ENCODE measurements at regions not wholly inside any gene's neighbourhood (a gene's known extent, or its start where the extent isn't known, plus 50 kb on each side); places are given as distances from the start of the nearest gene placed in this dataset.

DNA sequence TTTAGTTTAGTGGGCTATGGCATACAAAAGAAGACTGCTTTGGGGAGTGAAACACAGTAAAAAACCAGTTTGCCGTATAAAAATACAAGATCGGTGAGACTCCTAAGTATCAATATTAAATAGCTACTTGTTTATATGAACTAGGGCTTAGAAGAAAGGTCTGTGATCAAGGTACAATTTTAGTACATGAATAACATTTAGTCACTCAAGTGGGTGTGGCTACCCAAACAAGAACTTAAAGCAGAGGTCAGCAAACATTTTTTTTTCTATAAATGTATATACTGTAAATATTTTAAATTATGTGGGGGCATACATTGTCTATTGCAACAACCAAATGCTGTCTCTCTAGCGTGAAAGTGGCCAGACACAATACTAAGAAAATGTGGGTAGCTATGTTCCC, 1452.5 kb upstream of the NUDT12 start:
- no peak for DNase-seq (ENCODE audit: low read depth)

GRCh38 chr5:104998572-104998971, 1436.0 kb upstream of the NUDT12 start:
- DNase-seq (ENCODE audit: low read depth): no peak

DNA sequence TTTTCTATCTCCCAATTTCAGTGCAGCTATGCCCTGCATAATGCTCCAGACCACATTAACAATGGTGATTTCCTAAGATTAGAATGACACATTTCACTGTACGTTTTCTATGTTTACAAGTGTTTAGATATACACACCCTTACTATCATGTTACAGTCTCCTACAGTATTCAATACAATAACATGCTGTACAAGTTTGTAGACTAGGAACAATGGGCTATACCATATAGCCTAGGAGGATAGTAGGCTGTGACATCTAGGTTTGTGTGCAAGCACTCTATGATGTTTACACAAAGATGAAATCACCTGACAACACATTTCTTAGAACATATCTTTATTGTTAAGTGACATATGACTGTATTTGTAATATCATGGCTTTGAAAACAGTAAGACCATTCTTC, 1435.6 kb upstream of the NUDT12 start:
- no peak for DNase-seq (ENCODE audit: low read depth)

DNA sequence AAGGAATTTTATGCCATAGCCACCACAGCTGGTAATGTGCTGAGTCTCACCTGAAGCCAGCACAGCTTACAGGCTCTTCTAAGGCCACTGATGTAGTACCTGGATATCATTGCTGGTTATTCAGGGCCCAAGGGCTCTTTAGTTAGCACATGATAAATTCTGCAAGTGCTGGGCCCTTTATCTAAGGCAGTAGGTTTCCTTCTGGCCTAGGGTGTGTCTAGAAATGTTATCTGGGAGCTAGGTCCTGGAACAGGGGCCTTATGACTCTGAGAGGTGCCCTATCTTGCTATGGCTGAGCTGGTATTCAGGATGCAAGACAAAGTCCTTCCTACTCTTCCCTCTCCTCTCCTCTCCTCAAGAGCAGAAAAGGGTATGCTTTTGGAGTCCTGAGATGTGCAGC, 1424.5 kb upstream of the NUDT12 start:
- no peak for DNase-seq (ENCODE audit: low read depth)

GRCh38 chr5:104977529-104977928, 1414.9 kb upstream of the NUDT12 start:
- DNase-seq (ENCODE audit: low read depth): no peak

DNA sequence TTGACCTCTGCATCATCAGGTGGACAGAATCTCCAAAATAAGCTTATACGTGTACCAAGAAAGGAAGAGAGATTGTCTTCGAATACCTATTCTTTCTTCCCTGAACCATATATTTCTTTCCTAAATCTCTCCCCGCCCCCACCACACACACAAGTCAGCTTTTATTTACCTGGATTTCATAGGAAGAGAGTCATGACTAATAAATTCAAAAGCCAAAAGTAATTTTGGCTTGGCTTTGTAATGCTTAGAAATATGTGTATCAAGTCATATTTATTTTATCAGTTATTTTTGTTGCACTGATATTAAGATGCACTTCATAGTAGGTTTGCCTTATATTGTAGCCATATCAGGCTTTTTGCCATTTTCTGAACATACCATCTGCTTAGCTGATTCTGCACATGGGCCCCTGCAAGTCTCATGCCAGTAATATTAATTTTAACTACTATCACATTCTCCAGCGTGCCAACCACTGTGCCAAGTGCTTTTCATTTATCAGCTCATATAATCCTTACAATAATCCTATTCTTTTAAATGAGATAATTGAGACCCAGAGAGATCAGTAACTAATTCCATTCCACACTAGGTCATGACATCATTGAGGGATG, 1405.3 kb upstream of the NUDT12 start:
- DNase-seq (ENCODE audit: low read depth): no peak

DNA sequence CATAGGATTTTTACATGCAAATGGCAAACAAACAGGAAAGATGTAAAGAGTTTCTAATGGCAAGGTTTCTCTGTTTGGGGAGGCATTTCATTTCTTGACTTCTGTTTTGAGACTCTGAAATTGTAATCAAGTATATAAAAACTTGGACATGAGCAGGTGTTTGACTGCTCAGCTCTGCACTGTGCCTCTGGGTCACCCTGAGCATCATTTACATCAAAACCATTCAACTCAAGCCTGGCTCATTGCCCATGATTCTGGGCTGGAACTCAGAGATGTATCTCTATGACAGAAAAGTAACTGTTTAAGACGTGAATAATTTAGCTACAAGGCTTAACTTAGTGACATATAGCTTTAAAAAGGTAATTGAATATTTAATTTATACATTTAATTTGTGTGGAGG, 1402.4 kb upstream of the NUDT12 start:
- no peak for DNase-seq (ENCODE audit: low read depth)

GRCh38 chr5:104955479-104955878, 1392.9 kb upstream of the NUDT12 start:
- no peak for DNase-seq (ENCODE audit: low read depth)

- DNase-seq (ENCODE audit: low read depth): no peak
These were observed 1390.3 kb upstream of the NUDT12 start for GRCh38 chr5:104952876-104953275.

- no peak for DNase-seq (ENCODE audit: low read depth)
These were observed 1389.2 kb upstream of the NUDT12 start for GRCh38 chr5:104951829-104952228.

GRCh38 chr5:104947076-104947475, 1384.5 kb upstream of the NUDT12 start:
- no peak for DNase-seq (ENCODE audit: low read depth)

DNA sequence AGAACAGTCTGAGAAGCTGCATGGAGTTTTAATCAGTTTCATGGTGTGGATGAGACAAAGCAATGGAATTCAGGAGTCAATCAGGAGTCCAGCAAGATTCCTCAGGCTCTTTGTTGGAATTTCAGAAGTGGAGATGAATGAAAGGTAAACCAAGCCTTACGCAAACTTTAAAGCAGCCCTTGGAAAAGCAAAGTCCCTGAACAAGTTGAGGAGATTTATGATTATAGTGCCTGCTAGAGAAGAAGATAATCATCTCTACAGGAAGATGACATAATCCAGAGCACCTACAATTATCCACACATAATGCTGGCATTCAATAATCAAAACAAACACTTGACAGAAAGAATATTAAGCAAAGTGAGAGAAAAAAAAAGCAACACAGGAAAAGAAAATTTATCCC, 1380.1 kb upstream of the NUDT12 start:
- DNase-seq (ENCODE audit: low read depth): no peak

DNA sequence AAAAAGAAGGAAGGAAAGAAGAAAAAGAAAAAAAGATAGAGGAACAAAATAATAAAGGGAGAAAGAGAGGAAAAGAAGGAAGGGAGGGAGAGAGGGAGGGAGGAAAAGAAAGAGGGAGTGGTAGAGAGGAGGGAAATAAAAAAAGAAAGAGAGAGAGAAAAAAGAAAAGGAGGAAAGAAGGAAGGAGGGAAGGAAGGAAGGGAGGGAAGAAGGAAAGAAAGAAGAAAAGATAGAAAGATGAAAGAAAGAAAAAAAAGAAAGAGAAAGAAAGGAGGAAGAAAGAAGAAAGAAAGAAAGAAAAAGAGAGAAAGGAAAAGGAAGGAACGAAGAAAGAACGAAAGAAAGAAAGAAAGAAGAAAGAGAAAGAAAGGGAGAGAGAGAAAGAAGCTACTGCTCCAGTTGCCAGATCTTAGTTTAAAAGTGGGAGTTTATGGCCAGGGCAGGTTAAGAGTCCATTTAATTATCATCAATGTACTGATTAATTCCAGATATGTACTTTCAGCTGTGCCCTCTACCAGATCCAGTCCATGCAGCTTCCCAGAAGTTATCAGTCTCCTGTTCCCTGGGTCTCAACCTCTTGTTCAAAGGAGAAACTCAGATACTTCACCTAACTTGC, 1378.5 kb upstream of the NUDT12 start:
- no peak for DNase-seq (ENCODE audit: low read depth)

DNA sequence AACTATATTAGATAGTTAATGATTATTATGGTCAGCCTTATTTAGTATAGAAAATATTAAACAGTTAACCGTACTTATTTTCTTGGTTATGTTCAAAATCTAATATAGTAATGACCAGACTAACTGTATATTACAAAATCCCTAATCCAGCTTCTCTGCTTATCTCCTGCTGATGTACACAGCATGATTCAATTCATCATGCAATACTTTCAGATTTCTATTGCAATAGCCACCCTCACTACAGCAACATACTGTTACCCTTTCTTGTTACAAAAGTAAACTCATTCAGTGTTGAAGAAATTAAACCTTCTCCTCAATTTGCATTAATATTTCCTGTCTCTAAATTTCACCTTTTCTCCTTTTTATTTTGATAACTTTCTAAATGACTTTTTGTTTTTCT, 1375.0 kb upstream of the NUDT12 start:
- no peak for DNase-seq (ENCODE audit: low read depth)

DNA sequence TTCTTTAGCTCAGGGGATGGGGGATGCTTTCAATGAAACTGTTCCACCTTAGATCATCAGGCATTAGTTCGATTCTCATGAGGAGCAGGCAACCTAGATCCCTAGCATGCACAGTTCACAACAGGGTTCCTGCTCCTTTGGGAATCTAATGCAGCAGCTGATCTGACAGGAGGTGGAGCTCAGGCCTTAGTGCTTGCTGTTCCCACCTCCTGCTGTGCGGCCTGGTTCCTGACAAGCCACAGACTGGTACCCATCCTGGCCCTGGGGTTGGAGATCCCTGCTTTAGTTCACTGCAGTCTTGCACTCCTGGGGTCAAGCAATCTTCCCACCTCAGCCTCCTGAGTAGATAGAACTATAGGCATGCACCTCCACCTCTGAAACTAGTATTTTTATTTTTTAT, 1369.8 kb upstream of the NUDT12 start:
- DNase-seq (ENCODE audit: low read depth): no peak

- no peak for DNase-seq (ENCODE audit: low read depth)
These were observed 1366.4 kb upstream of the NUDT12 start for GRCh38 chr5:104928906-104929520.

DNA sequence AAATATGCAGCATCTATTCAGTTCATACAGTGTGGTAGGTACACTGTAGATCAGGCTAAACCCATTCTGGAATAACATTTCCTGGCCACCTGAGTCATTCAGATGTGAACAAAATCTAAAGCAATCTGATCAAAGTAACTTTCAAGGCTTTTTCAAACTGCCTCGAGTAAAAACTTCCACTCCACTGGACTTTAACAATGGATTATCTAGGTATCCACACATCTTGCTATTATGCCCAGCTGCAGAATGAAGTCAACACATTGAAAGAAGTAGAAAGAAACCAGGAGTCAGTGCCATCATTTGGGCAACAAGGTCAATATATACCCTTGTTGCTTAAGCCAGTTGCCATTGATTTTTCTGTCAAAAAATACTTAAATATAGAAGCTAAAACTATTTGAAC, 1352.6 kb upstream of the NUDT12 start:
- DNase-seq (ENCODE audit: low read depth): no peak

GRCh38 chr5:104914536-104915070, 1352.0 kb upstream of the NUDT12 start:
- DNase-seq (ENCODE audit: low read depth): no peak

DNA sequence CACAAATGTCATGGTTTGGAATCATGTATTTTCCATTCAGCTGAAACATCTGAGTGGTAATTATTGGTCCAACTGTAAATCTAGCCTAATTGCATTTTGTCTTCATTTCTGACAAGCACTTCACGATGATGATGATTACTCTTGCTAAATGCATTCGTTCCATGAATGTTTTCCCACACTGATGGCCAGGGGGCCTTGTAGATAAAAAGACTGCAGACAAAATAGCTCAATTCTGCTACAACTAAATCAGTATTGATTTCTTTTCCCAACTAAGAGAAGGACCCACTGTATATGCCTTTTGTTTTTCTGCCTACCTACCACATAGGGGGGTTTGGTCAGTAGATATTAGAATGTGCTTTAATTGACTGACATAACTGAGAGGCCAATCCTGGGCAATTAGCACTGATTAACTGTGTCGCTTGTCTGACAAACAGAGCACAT, 1351.3 kb upstream of the NUDT12 start:
- DNase-seq (ENCODE audit: low read depth): no peak

- no peak for DNase-seq (ENCODE audit: low read depth)
These were observed 1347.2 kb upstream of the NUDT12 start for GRCh38 chr5:104909803-104910202.

DNA sequence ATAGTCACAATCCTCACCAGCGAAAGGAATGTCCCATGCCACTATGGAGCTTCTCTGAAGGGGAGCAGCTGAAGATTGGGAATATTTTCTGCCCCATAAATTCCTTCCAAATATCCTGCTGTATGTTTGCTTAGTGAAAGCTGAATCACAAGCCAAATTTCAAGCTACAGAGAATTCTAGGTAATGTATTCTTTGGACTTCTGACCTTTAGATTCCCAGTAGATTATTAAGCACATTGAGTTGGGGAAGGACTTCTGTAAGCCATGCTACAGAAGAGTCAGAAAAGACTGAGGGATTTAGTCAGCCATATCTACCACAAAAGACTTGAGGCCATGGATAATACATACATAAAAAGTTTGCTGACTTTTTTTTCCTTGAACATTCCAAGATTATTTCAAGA, 1342.0 kb upstream of the NUDT12 start:
- DNase-seq (ENCODE audit: low read depth): no peak

DNA sequence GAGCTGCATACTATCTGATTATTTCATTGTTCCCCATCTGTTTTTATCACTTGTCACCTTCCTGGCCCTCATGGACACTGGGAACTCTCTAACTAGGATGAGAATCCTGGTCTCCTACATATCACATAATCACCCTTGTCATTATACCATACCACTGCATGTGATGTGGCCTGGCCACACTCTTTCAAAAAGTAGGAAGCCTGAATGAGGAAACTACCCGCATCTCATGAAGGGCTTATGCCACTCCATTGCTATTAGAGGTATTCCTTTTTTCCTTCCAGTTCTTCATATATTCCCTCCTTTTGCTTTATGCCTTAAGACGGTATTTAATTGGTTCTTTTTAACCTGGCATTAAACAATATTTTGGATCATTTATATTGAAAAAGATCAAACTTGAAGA, 1341.4 kb upstream of the NUDT12 start:
- DNase-seq (ENCODE audit: low read depth): no peak

- no peak for DNase-seq (ENCODE audit: low read depth)
These were observed 1329.0 kb upstream of the NUDT12 start for GRCh38 chr5:104891596-104891995.

DNA sequence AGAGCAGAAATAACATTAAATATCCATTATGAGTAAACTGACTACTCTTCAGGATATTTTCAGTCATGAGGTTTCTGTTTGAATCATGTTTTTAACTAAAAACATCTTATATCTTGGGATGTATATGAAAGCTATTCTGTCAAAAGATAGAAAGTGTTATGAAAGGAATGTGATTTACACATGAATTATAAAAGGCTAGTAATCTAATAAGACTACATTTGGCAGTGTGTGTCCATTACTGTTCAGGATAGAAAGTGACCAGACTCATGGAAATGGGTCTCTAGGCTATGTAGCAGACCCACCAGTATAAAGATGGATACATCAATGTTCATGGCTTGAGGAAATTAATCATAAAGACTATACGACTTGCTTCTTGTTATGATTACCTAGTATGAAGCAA, 1328.2 kb upstream of the NUDT12 start:
- no peak for DNase-seq (ENCODE audit: low read depth)

Measured in stromal cell of bone marrow (primary cell).